Transverse colon (tissue), 4 donors: ENCODE measurements at regions not wholly inside any gene's neighbourhood (a gene's known extent, or its start where the extent isn't known, plus 50 kb on each side); places are given as distances from the start of the nearest gene placed in this dataset.

Experiments
- CTCF ChIP-seq, 5 experiments: fragments of 200-600 bp in 3 of 5; fragments of 450-650 bp in 2 of 5; sonication (generic) in 3 of 5; IDR thresholded peaks; 1 replicate in 2 of 5; 2 replicates in 3 of 5; pipeline ENCODE4 v1.5.1; 2016 to 2017; ENCODE audit warnings: antibody characterized with exemption in 5 of 5, inconsistent platforms in 3 of 5, mild to moderate bottlenecking in 2 of 5, moderate library complexity in 1 of 5
- POLR2A ChIP-seq: fragments of 450-650 bp; IDR thresholded peaks from one replicate; pipeline ENCODE4 v1.6.1; 2016; ENCODE audit warnings: antibody characterized with exemption, mild to moderate bottlenecking, moderate library complexity
- POLR2AphosphoS5 ChIP-seq, 3 donors: sonication (generic); formaldehyde crosslinking; IDR thresholded peaks; one replicate each; pipeline ENCODE4 v1.6.1; 2016; ENCODE audit warnings: antibody characterized with exemption in 3 of 3

GRCh38 chr21:29245104-29245643 lies 53.5 kb upstream of the BACH1 start:
- TF ChIP-seq CTCF (IDR thresholded peaks at IDR 0.05) (no peak), POLR2AphosphoS5 (IDR thresholded peaks at IDR 0.05) (no peak), POLR2A (no peak)
